HEK293T (cell line): ENCODE measurements at regions not wholly inside any gene's neighbourhood (a gene's known extent, or its start where the extent isn't known, plus 50 kb on each side); places are given as distances from the start of the nearest gene placed in this dataset.

Experiments used
- ARNT ChIP-seq: fragments of 450-650 bp; IDR thresholded peaks from 2 replicates; pipeline ENCODE4 v1.6.1; 2017; ENCODE audit warnings: mild to moderate bottlenecking
- FOXA1 ChIP-seq: fragments of 450-650 bp; IDR thresholded peaks from 2 replicates; pipeline ENCODE4 v1.6.1; 2016; ENCODE audit warnings: mild to moderate bottlenecking
- FOXK2 ChIP-seq: fragments of 450-650 bp; IDR thresholded peaks from 2 replicates; pipeline ENCODE4 v1.6.1; 2016; ENCODE audit warnings: mild to moderate bottlenecking
- HDGF ChIP-seq: fragments of 450-650 bp; IDR thresholded peaks from 2 replicates; pipeline ENCODE4 v1.6.1; 2017; ENCODE audit warnings: antibody characterized with exemption, borderline replicate concordance
- NFRKB ChIP-seq: fragments of 450-650 bp; IDR thresholded peaks from 2 replicates; pipeline ENCODE4 v1.6.1; 2016; ENCODE audit warnings: mild to moderate bottlenecking, moderate library complexity
- SUZ12 ChIP-seq: fragments of 450-650 bp; IDR thresholded peaks from 2 replicates; pipeline ENCODE4 v1.6.1; 2016; ENCODE audit warnings: mild to moderate bottlenecking
- TF ChIP-seq, protein P1 (sequence below): fragments of 450-650 bp; IDR thresholded peaks from 2 replicates; pipeline ENCODE4 v1.6.1; 2016

DNA sequence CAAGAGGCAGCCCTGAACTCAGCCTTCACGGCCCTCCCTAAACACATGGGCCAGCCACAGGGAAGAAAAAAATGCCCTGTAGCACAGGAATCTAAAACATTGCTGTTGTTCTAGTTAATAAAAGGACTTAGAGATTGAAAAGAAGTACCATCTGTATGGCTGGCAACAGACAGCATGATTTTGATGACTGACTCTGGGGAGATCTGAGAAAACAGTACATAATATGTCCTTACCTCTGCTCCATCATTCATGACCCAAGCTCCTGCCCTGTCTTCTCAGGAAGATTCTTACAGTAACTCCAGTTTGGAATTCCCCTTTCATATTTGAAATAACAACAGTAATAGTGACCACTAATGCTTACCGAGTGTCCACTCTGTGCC, 244.2 kb downstream of the ETS1 start:
- TF ChIP-seq SUZ12 (no peak), ARNT (no peak), FOXA1 (no peak), FOXK2 (no peak), HDGF (no peak), NFRKB (no peak)
- TF ChIP-seq, protein P1, sequence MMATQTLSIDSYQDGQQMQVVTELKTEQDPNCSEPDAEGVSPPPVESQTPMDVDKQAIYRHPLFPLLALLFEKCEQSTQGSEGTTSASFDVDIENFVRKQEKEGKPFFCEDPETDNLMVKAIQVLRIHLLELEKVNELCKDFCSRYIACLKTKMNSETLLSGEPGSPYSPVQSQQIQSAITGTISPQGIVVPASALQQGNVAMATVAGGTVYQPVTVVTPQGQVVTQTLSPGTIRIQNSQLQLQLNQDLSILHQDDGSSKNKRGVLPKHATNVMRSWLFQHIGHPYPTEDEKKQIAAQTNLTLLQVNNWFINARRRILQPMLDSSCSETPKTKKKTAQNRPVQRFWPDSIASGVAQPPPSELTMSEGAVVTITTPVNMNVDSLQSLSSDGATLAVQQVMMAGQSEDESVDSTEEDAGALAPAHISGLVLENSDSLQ, result no peak
